A673 (cell line): ENCODE measurements at regions not wholly inside any gene's neighbourhood (a gene's known extent, or its start where the extent isn't known, plus 50 kb on each side); places are given as distances from the start of the nearest gene placed in this dataset.

Experiments
- BruUV-seq: library from RNA; stranded (reverse); fragments of 400-500 nt; replicated peaks from 2 replicates; lab custom pipeline; 2021; lab: Mats Ljungman, UMichigan
- CTCF ChIA-PET: fragments of 300-600 bp; sonication (Branson Sonifier 250); formaldehyde crosslinking; loops from one replicate; lab custom pipeline; 2022; ENCODE audit warnings: antibody characterized with exemption; lab: Charles Lee
- POLR2A ChIA-PET: fragments of 300-600 bp; sonication (Branson Sonifier 250); formaldehyde crosslinking; loops from one replicate; lab custom pipeline; 2022; ENCODE audit warnings: antibody characterized with exemption; ENCODE audit not compliant: low non-redundant PET; lab: Charles Lee
- DNase-seq: peaks from one replicate; pipeline ENCODE4 v3.0.0-alpha.2; 2015; ENCODE audit warnings: low spot score
- H3K27ac ChIP-seq: fragments of 200-600 bp; sonication (generic); 2 replicates; pipeline ENCODE4 v1.5.1; 2016; ENCODE audit warnings: mixed run types, low read depth, mild to moderate bottlenecking, mixed read lengths, antibody characterized with exemption, low read length; ENCODE audit not compliant: poor library complexity, severe bottlenecking
- H3K27me3 ChIP-seq: fragments of 200-600 bp; sonication (generic); replicated peaks from 2 replicates; pipeline ENCODE4 v1.6.1; 2017; ENCODE audit warnings: mixed run types, low read depth, mild to moderate bottlenecking, mixed read lengths, antibody characterized with exemption, low read length; ENCODE audit not compliant: insufficient read depth, poor library complexity
- H3K36me3 ChIP-seq: fragments of 200-600 bp; sonication (generic); 2 replicates; pipeline ENCODE4 v1.6.1; 2016; ENCODE audit warnings: mixed run types, mild to moderate bottlenecking, mixed read lengths, antibody characterized with exemption, low read length; ENCODE audit not compliant: insufficient read depth, poor library complexity, severe bottlenecking
- H3K4me1 ChIP-seq: fragments of 200-600 bp; sonication (generic); 2 replicates; pipeline ENCODE4 v1.6.1; 2017; ENCODE audit warnings: mixed run types, mild to moderate bottlenecking, mixed read lengths, antibody characterized with exemption, low read length; ENCODE audit not compliant: insufficient read depth, poor library complexity, severe bottlenecking
- H3K4me3 ChIP-seq: fragments of 200-600 bp; sonication (generic); 2 replicates; pipeline ENCODE4 v1.5.1; 2016; ENCODE audit warnings: low read depth, mixed run types, mild to moderate bottlenecking, mixed read lengths, low read length; ENCODE audit not compliant: poor library complexity, severe bottlenecking
- H3K9me3 ChIP-seq: fragments of 200-600 bp; sonication (generic); 2 replicates; pipeline ENCODE4 v1.6.1; 2016; ENCODE audit warnings: mixed run types, low read depth, mild to moderate bottlenecking, mixed read lengths, antibody characterized with exemption, low read length; ENCODE audit not compliant: poor library complexity, severe bottlenecking
- EZH2 ChIP-seq: fragments of 200-600 bp; sonication (generic); IDR thresholded peaks from 2 replicates; pipeline ENCODE4 v1.6.1; 2017; ENCODE audit warnings: borderline replicate concordance, low read depth, mild to moderate bottlenecking, mixed read lengths, antibody characterized with exemption, low read length; ENCODE audit not compliant: poor library complexity, severe bottlenecking
- intact Hi-C: fragments of 100-400 bp; cut with micrococcal nuclease; formaldehyde crosslinking; loops from one replicate; pipeline ENCODE4 v1.10.0; 2022; ENCODE audit not compliant: unreplicated experiment
- TF ChIP-seq, protein P1 (sequence below): fragments of 300-800, 200-600 bp; sonication (generic); conservative IDR thresholded peaks from 2 replicates; pipeline ENCODE4 v1.5.1; 2017; ENCODE audit warnings: low read depth, mild to moderate bottlenecking, antibody characterized with exemption, low read length, moderate library complexity, mixed read lengths

GRCh38 chr18:2313332-2313731 lies 258.0 kb downstream of the METTL4 start:
- H3K36me3 ChIP-seq: no peaks in the 10 kb centered on the region
- H3K27ac ChIP-seq: no peak overlapping the region
- peaks cover 53% of the 10 kb centered on the region for H3K27me3 ChIP-seq
- H3K4me3 ChIP-seq: no peak overlapping the region
- no peaks in the 10 kb centered on the region for H3K4me1 ChIP-seq
- H3K9me3 ChIP-seq: no peaks in the 10 kb centered on the region
- BruUV-seq: no TSS peak
- DNase-seq: no peak
- TF ChIP-seq, protein P1, sequence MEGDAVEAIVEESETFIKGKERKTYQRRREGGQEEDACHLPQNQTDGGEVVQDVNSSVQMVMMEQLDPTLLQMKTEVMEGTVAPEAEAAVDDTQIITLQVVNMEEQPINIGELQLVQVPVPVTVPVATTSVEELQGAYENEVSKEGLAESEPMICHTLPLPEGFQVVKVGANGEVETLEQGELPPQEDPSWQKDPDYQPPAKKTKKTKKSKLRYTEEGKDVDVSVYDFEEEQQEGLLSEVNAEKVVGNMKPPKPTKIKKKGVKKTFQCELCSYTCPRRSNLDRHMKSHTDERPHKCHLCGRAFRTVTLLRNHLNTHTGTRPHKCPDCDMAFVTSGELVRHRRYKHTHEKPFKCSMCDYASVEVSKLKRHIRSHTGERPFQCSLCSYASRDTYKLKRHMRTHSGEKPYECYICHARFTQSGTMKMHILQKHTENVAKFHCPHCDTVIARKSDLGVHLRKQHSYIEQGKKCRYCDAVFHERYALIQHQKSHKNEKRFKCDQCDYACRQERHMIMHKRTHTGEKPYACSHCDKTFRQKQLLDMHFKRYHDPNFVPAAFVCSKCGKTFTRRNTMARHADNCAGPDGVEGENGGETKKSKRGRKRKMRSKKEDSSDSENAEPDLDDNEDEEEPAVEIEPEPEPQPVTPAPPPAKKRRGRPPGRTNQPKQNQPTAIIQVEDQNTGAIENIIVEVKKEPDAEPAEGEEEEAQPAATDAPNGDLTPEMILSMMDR: no peak
- TF ChIP-seq EZH2: no peak
- CTCF ChIA-PET: no interaction called here
- intact Hi-C loops: no loop called here
- POLR2A ChIA-PET: no interaction called here

DNA sequence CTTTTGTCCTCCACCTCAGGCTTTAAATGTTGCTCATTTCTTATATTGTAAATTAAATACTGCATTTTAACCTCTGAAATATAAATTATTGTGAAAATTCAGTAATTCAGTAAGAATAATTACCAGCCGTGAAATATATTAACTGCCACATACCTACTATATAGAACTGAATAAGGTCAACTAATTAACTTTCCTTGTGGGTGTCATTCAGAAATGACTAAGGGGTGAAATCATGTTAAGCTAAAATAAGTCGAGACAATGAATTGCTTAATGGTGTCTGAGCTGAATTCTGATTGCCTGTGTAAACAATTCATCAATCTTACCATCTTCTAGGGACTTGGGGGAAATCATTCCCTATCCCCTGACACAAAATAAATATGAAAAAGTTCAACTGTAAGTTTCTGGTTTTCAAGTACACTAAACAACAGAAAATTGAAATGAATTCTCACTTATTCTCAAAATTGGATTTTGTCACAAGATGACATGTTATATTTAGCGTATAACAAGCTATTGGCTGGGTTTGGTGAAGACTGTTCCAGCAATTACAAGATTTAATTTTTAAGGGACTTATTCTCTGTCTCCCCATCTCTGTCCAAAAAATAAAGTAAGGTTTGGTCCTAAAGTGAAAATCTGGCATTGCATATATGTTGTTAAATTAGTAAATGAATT lies 255.1 kb downstream of the METTL4 start:
- CTCF ChIA-PET: no interaction called here
- no TSS peak for BruUV-seq
- Histone ChIP-seq H3K27me3 (peaks cover 46% of the 10 kb centered on the region), H3K36me3 (no peaks in the 10 kb centered on the region), H3K9me3 (no peaks in the 10 kb centered on the region), H3K4me3 (no peak overlapping the region), H3K4me1 (no peaks in the 10 kb centered on the region), H3K27ac (no peak overlapping the region)
- DNase-seq: no peak
- intact Hi-C loops: no loop called here
- POLR2A ChIA-PET: no interaction called here
- TF ChIP-seq, protein P1: no peak
- no peak for TF ChIP-seq EZH2

DNA sequence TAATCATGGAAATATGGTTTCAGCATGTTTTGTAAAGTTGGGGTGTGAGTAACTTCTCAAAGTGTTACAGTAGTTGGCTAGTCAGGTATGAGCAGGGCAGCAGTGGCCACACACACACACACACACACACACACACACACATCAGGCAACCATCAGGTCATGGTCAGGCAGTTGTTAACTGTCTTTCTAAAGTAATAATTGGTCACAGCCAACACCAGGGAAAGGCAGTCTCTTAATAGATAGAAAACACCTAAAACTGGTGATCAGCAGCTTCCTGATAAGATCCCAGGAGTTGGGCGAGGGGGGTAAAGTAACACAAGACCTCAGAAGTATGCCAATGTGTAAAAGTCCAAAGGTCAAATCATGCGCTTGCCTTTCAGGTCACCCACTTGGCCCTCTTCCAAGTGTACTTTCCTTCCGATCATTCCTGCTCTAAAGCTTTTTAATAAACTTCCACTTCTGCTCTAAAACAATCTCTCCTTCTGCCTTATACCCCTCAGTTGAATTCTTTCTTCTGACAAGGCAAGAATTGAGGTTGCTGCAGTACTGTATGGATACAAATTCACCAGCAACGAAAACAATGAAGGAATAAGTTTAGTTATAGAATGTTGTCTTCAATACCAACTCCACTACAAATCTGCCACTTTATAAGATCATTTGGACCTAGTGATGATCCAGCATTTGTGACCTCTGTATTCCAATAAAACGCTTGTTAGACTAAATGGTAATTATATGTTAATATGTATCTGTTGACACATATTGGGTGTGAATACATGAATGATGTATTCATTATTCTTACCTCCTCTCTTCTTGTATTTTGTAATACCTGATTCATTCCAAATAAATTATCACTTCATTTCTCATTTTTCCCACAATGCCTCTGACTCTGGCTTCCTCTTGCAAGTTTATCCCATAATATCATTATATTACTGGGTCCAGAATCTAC lies 254.3 kb downstream of the METTL4 start:
- Histone ChIP-seq H3K9me3 (no peaks in the 10 kb centered on the region), H3K27ac (no peak overlapping the region), H3K4me1 (no peaks in the 10 kb centered on the region), H3K4me3 (no peak overlapping the region), H3K27me3 (peaks cover 48% of the 10 kb centered on the region), H3K36me3 (no peaks in the 10 kb centered on the region)
- intact Hi-C loops: no loop called here
- TF ChIP-seq, protein P1: no peak
- TF ChIP-seq EZH2: no peak
- POLR2A ChIA-PET: no interaction called here
- CTCF ChIA-PET: no interaction called here
- DNase-seq: no peak
- BruUV-seq: no TSS peak
